HG03103 (cell line): ENCODE measurements at regions not wholly inside any gene's neighbourhood (a gene's known extent, or its start where the extent isn't known, plus 50 kb on each side); places are given as distances from the start of the nearest gene placed in this dataset.

Source experiments
- ATAC-seq: cut with Tn5 transposase; IDR thresholded peaks from one replicate; pipeline ENCODE4 v1.9.1; 2021; ENCODE audit warnings: low read depth; ENCODE audit not compliant: unreplicated experiment

DNA sequence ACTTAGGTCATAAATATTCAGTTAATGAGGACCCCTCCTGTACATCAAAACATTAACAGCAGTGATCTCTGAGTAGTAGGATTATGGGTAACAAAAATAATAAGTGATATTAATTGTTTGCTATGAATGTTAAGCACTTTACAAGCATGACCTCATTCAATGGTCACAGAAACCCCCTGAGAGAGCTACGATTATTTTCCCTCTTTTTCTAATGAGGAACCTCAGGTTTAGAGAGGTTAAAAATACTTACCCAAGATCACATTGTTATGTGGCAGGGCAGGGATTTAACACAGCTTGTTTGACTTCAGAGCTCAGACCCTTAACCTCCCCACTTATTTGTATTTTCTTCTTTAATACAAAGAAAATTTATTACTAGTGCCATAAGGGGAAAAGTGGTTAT, 228.2 kb downstream of the TBL1XR1 start:
- no peak for ATAC-seq

DNA sequence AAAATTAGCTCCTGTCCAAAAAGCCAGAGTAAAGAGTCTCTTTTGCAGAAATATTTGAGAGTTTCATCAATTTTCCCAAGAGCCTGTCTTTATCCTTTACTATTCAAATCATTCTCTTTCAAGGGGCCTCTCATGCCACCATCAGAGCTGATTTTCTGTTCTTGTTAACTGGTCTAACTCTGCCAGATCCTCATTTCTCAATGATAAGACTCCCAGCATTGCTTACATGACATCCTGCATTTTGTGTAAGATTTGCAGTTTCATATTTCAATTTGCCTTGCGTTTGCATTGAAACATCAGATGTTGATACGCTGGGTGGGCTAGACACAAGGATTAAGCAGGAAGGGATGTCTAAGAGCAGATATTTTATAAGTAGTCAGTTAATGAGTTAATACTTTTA, 228.7 kb downstream of the TBL1XR1 start:
- no peak for ATAC-seq

DNA sequence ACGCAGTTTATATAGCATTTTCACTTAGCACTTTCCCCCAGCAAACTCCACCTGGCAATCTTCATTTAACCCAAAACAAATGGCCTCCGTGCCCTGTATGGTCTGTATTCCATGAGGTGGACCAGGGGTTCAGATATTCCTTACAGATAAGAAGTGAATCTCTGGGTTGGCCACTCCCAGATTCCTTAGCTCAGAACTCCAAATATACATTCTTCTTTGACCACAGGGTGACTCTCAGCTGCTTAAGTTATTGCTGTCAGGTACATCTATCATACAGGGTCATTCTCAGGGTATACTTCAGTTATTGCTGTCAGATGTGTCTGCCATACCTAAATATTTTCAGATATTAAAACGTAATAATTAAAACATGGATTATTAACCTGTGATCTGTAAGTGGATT, 229.8 kb downstream of the TBL1XR1 start:
- no peak for ATAC-seq

DNA sequence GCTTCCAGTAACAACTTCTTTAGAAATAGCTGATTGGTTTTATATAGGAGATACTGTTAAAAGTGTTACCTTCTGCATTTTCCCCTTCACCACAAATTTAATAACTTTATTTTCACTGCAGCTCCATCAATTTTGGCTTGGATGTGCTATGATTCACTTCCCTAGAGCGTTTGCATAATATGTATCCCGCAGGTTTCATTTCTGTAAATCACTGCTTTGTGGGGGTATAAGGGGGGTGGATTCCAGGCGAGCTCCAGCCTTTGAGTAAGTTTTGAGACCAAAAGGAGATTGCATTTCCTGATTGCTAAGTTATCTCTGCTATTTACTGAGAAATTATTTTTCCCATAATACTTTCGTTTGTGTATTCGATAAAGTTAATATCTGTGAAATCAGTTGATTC, 232.6 kb downstream of the TBL1XR1 start:
- no peak for ATAC-seq

DNA sequence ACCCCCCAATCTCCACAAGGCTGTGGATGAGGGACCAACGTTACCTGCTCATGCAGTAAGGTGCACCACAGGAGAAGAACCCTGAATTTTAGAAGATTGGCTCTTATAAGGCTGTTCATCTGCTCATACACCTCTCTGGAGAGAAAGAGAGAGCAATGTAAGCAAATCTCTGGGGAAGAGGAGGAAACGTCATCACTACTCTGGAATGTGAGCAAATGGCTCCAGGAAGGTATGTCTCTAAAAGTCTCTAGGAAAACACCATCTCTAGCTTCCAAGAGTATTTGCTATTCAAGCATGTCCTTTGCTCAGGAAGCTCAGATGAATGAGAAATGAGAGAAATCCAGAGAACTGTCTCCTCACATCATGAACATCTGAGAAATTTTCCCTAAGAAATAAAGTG, 235.4 kb downstream of the TBL1XR1 start:
- ATAC-seq = no peak

DNA sequence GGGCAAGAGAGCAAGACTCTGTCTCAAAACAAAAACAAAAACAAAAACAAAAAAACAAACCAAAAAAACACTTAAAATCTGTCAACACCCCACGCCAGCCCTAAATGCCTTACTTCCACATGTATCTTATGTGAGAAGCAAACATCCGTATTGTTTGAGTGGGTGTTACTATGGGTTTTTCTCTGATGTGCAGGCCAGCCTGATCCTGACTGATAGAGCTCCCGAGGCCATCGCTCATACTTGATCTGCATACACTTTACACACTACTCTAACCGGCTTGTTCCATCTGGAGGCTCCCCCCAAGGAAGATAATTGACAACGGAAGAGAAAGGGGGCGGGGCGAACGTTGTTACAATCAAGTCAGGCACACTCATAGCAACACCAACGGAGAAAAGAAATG, 237.4 kb downstream of the TBL1XR1 start:
- no peak for ATAC-seq

DNA sequence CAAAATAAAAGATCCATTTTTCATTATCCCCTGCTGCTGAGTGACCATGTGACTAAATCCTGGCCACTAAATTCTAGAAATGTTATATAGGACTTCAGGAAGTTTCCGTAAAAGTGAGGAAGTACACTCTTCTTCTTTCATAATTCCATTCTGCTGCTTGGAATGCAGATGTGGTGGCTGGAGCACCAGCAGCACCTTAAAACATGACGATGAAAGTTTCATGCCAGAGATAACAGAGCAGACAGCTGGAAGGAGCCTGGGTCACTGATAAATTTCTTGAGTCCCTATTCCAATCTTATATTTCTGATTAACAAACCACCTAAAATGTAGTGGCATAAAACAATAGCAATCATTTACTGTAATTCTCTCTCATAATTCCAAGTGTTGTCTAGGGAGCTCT, 238.7 kb downstream of the TBL1XR1 start:
- no peak for ATAC-seq

DNA sequence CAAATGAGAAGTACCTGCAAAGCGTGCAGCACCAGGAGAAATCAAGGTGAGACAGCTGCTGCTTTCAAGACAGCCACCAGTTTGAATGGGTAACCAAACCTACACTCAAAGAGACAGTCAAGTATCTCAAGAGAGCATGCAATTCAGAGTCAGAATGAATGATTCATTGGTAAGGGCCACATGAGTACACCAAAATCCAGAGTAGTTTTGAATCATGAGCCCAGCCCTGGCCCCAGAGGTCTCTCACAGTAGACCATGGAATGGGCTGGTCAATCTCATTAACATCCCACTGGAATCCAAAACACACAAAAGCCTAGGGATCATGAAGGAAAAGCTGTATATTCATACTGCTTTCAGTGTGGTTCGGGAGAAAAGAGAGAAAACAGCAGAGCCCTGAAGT, 242.8 kb downstream of the TBL1XR1 start:
- ATAC-seq = no peak

DNA sequence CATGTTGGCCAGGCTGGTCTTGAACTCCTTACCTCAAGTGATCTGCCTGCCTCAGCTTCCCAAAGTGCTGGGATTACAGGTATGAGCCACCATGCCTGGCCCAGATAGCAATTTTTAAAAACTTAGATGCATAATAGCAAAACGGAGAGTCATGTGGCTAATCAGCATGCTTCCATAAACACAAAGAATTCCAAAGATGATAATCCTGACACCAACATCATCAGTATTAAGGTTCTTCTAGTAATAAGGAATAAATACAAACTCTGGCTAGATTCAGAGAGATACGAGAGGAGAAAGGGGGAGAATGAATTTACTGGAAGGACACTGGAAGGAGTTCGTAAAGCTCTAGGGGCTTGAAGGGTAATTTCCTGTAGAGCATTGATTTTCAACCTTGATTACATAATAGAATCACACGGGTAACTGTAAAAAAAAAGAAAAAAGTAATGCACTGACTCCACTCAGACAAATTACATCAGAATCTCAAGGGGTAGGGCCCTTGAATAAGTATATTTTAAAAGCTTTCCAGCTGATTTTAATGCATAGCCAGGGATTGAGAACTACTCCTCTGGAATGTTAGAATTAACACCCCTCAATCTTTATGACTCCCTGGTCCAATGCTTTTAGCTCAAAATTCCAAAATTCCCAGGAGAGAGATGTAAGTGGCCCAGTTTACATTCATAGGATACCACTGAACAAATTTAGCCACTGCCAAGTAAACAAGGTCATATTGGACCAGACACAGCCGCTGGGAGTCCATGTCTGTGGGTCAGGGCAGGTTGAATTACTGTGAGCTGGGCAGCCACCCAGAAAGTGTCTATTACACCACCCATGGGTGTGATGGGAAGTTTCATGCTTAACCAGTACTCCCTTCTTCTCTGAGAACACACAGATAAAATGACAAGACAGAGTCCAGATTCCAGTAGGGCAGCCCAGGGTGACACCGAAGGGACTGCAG, 243.9 kb downstream of the TBL1XR1 start:
- no peak for ATAC-seq

DNA sequence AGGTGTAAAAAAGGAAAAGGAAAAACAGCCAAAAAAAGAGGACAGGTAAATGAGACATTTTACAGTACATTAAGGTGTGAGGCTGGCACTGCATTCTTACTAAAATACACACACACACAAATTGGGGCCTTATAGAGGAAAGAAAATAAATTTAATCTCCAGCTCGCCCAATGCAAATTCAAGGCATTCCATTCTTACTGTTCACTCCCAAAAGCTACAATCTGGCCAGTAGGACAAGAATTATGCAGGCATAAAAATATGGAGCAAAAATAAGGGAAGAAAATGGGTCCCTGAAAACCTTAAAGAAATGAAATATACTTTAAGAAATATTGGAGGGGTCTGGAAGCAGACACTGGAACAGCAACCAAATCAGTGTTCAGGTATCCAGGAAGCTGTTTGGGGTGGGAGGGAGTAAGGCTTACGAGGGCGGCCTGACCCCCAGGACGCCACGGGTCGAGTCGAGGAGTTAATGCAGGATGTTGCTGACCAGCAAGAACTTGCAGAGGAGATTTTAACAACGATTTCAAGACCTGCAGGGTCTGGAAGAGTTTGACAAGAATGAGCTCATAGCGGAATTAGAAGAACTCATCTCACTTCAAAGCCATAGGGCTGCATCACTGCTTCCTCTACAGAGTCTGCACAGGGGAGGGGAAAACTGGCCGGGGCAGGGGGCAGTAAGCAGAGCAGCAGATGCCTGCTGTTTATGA, 245.5 kb downstream of the TBL1XR1 start:
- no peak for ATAC-seq

DNA sequence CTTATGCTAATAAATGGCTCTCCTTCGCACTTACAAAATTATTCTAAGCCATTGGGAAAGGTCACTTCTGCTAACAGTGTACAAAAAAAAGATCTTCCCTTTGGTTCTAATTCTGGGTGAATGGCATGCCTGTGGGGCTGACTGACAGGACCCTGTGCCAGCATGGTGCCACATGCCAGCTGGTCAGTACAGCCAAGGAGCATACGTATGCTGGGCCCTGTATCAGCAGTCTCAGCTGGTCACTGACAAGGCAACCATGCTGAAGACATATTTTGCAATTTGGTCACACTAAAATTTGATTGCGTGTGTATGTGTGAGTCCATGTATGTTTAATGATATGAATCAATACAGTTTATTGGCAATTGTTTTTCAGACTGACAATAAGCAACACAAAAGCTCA, 246.1 kb downstream of the TBL1XR1 start:
- no peak for ATAC-seq

DNA sequence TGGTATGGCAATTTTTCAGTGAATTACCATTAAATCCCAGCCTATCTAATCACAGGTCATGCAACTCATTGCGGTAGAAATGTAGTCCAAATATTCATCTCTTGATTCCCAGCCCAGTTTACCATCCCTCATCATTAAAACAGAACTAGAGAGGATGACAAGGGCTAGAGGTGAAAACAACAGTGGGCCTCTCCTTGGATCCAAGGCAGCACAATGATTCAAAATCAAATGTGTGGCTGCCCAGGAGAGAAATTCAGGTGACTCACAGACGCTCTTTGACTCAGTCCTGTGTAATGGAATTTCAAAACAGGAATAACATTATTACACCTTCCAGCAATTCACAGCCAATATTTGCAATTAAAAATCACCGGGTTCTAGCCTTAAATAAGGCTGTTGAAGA, 246.5 kb downstream of the TBL1XR1 start:
- ATAC-seq = no peak

DNA sequence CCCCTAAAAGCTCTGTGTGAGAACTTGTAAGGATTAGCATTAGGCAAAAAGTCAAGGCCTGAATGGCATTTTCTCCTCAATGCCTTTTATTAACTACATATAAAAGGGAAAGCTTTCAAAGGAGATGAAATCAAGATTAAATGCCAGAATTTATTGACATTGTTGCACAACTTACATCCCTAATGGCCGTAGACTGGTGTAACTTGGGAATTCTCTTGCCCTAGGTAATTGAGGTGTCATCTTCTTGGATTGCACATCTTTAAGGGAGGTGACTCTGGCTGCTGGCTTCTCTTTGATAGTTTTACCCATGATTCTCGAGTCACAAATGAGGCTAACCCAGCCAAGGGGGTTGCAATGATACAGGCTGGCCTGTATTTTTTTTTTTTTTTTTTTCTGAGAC, 249.1 kb downstream of the TBL1XR1 start:
- no peak for ATAC-seq

DNA sequence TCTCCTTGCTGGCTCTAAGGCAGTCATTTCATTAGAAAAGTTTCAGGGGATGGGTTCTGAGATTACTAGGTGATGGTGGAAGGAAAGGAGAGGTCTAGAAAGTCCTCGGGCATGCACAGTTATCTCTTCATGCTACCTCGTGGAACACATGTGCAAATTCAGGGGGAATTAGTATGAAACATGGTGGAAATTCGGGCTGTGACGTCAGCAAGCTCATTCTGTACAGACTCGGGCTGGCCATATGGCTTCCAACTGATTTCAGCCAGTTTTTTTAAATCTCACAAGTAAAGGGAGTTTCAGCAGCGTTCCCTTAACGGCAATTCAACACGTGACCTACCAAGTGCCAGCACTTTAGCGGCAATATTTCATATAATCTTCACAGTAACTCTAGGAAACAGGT, 251.1 kb downstream of the TBL1XR1 start:
- no peak for ATAC-seq

DNA sequence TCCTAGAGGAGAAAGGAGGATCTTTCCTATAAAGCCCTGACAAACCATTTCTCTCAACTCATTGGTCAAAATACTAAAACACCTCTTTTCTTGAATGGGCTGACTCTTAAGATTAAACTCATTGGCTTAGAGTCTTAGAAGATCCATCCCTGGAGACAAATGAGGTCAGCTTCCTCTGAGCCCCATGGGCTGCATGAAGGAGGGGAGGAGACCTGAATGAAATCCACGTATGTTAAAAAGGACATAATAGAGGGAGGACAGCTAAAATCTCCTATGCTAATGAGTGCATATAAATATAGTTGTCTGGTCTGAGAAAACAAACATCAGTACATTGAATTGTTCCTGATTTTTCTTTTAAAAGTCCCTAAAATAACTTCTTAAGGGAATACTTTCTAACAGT, 255.0 kb downstream of the TBL1XR1 start:
- ATAC-seq = no peak

DNA sequence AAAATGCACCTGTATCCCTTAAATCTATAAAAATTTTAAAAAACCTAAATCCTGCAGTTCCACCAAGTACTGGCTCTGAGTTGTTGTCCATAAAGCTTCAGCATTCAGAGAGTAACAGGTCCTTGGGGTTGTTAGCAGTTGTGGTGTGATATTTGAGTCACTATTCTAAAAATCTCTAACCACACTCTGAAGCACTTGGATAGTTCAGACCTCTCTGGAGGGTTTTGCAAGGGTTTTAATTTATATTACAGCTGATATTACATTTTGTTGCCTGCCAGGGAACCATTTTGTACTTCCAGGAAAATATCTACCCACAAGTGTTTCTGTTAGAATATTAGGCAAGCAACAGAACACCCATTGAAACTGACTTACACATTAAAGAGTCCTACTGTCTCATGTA, 255.6 kb downstream of the TBL1XR1 start:
- no peak for ATAC-seq

DNA sequence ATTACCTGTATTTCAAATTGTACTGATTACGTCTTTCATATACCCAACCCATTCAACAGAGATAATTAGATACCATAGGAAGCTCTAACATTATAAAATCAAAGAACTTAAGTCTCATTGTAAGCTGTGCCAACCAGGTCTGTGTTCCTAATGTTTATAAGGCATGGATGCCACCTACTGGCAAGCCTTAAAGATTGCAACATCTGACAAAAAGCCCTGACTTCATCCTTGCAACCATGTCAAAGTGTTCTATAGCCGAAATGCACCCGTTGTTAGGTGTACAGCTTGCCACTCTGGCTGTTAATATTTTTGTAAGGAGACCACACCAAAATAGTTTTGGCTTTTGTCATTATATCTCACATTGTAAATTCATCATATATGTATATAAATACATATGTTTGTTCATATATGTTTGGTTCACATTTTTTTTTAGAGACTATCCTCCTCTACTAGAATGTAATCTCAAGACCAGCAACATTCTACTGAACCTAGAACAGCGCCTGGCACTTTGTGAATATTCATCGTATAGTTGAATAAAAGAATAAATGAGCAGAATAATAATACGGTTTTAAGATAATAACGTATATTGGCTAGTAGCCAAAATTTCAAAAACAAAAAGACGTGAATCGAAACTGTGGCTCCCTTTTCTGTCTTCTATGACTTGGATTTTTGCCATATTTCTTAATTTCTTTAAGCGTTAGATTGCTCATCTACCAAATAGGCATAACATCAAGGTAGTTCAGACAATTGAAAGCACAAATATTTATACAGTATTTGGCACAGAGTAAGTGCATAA, 258.1 kb downstream of the TBL1XR1 start:
- peak; percentile 100 for ATAC-seq

DNA sequence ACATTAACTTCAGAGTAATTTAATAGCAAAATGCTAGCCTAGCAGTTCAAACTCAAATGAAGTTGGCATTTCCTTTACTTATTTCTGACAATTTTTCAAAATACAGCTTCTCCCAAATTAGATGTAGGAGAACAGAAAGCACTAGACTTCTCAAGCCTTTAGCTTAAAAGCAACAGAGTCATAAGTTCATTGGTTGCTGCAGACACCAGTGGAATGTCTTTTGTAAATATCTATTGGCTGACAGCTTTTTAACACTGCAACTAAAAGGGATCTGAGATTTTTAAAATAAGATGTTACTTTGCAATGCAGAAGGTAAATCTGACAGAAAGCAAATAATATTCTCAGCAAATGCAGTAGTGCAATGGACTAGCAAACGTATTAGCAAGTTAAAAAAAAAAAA, 259.3 kb downstream of the TBL1XR1 start:
- ATAC-seq = no peak

DNA sequence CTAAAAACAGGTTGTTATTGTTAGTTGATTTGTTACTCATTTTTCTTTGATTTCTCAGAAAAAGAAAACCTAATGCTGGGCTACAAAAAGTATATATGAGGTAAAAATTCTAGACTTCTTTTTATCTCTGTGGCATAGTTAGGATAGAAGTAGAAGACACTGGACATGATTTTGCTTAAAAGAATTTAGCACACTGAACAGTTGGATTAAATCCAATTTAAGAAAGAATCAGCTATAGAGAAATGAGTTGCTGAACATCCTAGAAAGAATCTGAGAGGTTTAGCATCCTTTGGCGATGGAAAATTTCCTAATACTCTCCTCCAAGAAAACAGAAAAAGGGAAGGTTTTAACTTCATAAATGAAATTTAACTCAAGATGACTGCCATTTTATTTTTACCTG, 259.7 kb downstream of the TBL1XR1 start:
- no peak for ATAC-seq

DNA sequence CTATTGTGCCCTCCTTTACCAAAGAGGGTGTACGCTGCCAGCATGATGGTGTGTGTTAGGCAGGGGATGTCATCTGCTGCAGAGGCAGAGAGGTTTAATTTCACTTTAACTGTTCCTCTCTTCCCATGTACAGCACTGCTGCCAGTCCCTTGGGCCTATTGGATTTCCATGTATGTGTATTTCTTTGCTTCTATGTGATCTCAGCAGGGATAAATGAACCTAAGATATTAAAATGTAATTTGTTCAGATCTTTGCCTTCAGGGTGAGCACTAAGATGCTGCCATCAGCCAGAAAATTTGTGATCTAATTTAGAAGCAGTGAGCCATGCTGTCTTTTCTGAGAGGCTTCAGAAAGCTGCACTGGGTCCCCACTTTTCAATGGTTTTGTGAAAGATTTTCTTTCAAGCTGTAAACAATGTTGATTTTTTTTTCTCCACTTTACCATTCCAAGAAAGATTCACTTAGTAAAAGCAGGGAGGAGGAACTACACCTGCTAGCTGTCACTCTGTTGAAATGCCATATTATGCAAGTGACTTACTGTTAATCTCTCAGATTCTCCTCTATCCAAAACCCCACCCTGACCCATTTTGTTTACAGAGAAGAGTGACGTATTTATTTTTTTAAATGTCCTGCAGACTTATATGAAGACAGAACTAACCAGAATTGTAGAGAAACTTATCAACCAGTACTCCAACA, 261.9 kb downstream of the TBL1XR1 start:
- no peak for ATAC-seq

DNA sequence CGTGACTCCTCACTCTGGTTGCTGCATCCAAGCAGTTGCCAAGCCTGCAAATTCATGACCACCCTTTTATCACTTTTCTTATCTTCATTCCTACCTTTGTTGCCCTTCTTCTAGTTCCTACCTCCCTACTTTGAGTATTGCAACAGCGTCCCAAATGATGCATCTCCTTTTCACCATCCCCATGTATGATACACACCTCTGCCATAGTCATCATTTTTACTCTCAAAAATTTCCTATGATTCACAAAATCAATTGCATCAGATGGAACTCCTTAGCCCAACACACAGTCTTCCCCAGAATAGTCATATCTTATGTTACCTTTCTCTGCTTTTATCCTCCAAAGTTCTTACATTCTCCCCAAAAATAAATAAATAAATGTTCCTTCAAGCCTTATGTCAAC, 262.6 kb downstream of the TBL1XR1 start:
- ATAC-seq = no peak
